ENCODE measurements at regions not wholly inside any gene's neighbourhood (a gene's known extent, or its start where the extent isn't known, plus 50 kb on each side); places are given as distances from the start of the nearest gene placed in this dataset.

GRCh38 chr12:58509116-58509885 lies 411.0 kb downstream of the LRIG3 start:
- TF ChIP-seq TCF12 (IDR thresholded peaks at IDR 0.05; ENCODE audit: low read depth): no peak
- TF ChIP-seq USF1 (IDR thresholded peaks at IDR 0.05): 0 out of 2 replicates have a peak, but pooled peaks have one; percentile 4

- TF ChIP-seq YY1 (IDR thresholded peaks at IDR 0.05; ENCODE audit: low read depth) (no peak), USF1 (IDR thresholded peaks at IDR 0.05) (no peak), TCF12 (IDR thresholded peaks at IDR 0.05; ENCODE audit: low read depth) (no peak), TEAD4 (IDR thresholded peaks at IDR 0.05) (no peak), EP300 (IDR thresholded peaks at IDR 0.05; ENCODE audit: borderline replicate concordance) (no peak), ZBTB7A (IDR thresholded peaks at IDR 0.05; ENCODE audit: low read depth) (no peak)
Measured at GRCh38 chr12:58513301-58513834, 406.9 kb downstream of the LRIG3 start.

GRCh38 chr12:58513852-58514251 lies 406.5 kb downstream of the LRIG3 start:
- TF ChIP-seq EGR1 (IDR thresholded peaks at IDR 0.05) (no peak), USF1 (IDR thresholded peaks at IDR 0.05) (no peak), CEBPB (IDR thresholded peaks at IDR 0.05) (no peak), MAX (IDR thresholded peaks at IDR 0.05) (no peak), EP300 (IDR thresholded peaks at IDR 0.05; ENCODE audit: borderline replicate concordance) (no peak), ZBTB7A (IDR thresholded peaks at IDR 0.05; ENCODE audit: low read depth) (no peak), TAF1 (IDR thresholded peaks at IDR 0.05; ENCODE audit: low read depth) (no peak)

GRCh38 chr12:58519839-58520238 lies 400.5 kb downstream of the LRIG3 start:
- no peak for TF ChIP-seq TAF1 (IDR thresholded peaks at IDR 0.05; ENCODE audit: low read depth)
- TF ChIP-seq NFIC (IDR thresholded peaks at IDR 0.05): no peak
- no peak for TF ChIP-seq REST (IDR thresholded peaks at IDR 0.05; ENCODE audit: low read depth)
- TF ChIP-seq RAD21 (IDR thresholded peaks at IDR 0.05; ENCODE audit: low read depth): no peak
- no peak for TF ChIP-seq FOXM1 (IDR thresholded peaks at IDR 0.05; ENCODE audit: borderline replicate concordance, low read depth)
- no peak for TF ChIP-seq USF1 (IDR thresholded peaks at IDR 0.05)
- TF ChIP-seq CEBPB (IDR thresholded peaks at IDR 0.05): no peak
- no peak for TF ChIP-seq EGR1 (IDR thresholded peaks at IDR 0.05)
- TF ChIP-seq MAX (IDR thresholded peaks at IDR 0.05): no peak
- no peak for TF ChIP-seq EP300 (IDR thresholded peaks at IDR 0.05; ENCODE audit: borderline replicate concordance)
- TF ChIP-seq TCF12 (IDR thresholded peaks at IDR 0.05; ENCODE audit: low read depth): no peak
- TF ChIP-seq CREB1 (IDR thresholded peaks at IDR 0.05; ENCODE audit: low read depth): no peak
- no peak for TF ChIP-seq ZBTB7A (IDR thresholded peaks at IDR 0.05; ENCODE audit: low read depth)
- TF ChIP-seq TEAD4 (IDR thresholded peaks at IDR 0.05): no peak
- TF ChIP-seq YY1 (IDR thresholded peaks at IDR 0.05; ENCODE audit: low read depth): no peak

- TF ChIP-seq MAX (IDR thresholded peaks at IDR 0.05) (no peak), NFIC (IDR thresholded peaks at IDR 0.05) (no peak), FOXM1 (IDR thresholded peaks at IDR 0.05; ENCODE audit: borderline replicate concordance, low read depth) (no peak), TCF12 (IDR thresholded peaks at IDR 0.05; ENCODE audit: low read depth) (no peak), TAF1 (IDR thresholded peaks at IDR 0.05; ENCODE audit: low read depth) (no peak), CREB1 (IDR thresholded peaks at IDR 0.05; ENCODE audit: low read depth) (no peak), TEAD4 (IDR thresholded peaks at IDR 0.05) (no peak), RAD21 (IDR thresholded peaks at IDR 0.05; ENCODE audit: low read depth) (no peak), REST (IDR thresholded peaks at IDR 0.05; ENCODE audit: low read depth) (no peak), EGR1 (IDR thresholded peaks at IDR 0.05) (no peak), ZBTB7A (IDR thresholded peaks at IDR 0.05; ENCODE audit: low read depth) (no peak), YY1 (IDR thresholded peaks at IDR 0.05; ENCODE audit: low read depth) (no peak), USF1 (IDR thresholded peaks at IDR 0.05) (no peak)
Measured at GRCh38 chr12:58521152-58521551, 399.2 kb downstream of the LRIG3 start.

All from Ishikawa (cell line).